ENCODE measurements at regions not wholly inside any gene's neighbourhood (a gene's known extent, or its start where the extent isn't known, plus 50 kb on each side); places are given as distances from the start of the nearest gene placed in this dataset.
A peak's percentile ranks its signal among the peaks of the same experiment; 100 is the strongest.

GRCh38 chr3:165283328-165283727 lies 87.1 kb upstream of the SLITRK3 start:
- no peak for DNase-seq

GRCh38 chr3:165279471-165279870 lies 83.3 kb upstream of the SLITRK3 start:
- no peak for DNase-seq

- no peak for DNase-seq
Measured at GRCh38 chr3:165273411-165273810, 77.2 kb upstream of the SLITRK3 start.

- DNase-seq, result no peak
Measured at GRCh38 chr3:165259541-165260193, 63.5 kb upstream of the SLITRK3 start.

GRCh38 chr3:165256554-165257065 lies 60.4 kb upstream of the SLITRK3 start:
- DNase-seq, result no peak

GRCh38 chr3:165254812-165255211 lies 58.6 kb upstream of the SLITRK3 start:
- peak; percentile 6 for DNase-seq

Data from retina (tissue), 1 donor.